Ammon's horn (tissue), 1 donor: ENCODE measurements at regions not wholly inside any gene's neighbourhood (a gene's known extent, or its start where the extent isn't known, plus 50 kb on each side); places are given as distances from the start of the nearest gene placed in this dataset.

Experiments
- DNase-seq: peaks from one replicate; pipeline ENCODE4 v3.0.0-alpha.2; 2016; ENCODE audit warnings: low spot score

DNA sequence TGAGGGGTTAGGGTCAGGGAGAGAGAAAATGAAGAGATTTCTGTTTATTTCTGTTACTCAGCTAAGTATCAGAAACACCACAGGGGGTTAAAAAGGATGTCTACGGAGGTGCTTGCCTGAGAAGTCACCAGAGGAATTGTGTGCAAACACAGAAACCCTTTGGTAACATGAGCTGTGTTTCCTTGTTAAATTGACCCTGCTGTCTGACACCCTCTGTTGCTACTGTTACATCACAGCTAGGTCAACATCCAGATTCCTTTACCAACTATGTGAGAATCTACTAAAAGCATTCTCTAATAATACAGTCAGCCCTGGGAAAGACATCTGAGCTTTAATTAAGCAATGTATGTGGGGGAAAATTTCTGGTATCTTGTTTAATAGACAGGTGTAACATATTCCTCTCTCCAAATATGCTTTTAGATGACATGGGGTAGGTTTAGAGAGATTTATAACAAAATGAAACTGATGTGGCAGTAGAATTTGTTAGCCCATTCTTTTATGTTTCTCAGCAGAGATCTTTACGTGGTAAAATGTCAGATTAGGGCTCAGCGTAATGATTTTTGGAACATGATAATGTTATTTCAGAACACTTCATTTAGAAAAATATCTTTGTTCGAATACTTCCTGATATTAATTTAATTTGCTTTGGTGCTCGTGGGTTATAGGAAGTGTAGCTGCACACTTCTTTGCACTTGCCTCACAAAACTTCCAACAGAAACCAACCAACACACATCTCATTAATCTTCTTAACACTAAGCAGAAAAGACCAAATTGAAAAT lies 168.0 kb upstream of the AHR start:
- DNase-seq = no peak

DNA sequence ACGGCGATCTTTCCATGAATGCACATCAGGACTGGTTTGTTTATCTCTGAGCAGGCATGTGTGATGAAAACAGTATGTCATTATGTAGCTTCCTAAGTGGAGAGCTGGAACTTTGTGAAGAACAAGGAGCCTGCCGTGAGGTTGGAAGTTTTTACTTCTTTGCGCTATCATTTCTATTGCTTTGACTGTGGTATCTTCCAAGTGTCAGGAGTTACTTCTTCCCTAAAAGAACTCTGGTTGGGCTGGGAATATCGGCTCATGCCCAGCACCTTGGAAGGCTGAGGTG lies 167.4 kb upstream of the AHR start:
- DNase-seq = no peak

DNA sequence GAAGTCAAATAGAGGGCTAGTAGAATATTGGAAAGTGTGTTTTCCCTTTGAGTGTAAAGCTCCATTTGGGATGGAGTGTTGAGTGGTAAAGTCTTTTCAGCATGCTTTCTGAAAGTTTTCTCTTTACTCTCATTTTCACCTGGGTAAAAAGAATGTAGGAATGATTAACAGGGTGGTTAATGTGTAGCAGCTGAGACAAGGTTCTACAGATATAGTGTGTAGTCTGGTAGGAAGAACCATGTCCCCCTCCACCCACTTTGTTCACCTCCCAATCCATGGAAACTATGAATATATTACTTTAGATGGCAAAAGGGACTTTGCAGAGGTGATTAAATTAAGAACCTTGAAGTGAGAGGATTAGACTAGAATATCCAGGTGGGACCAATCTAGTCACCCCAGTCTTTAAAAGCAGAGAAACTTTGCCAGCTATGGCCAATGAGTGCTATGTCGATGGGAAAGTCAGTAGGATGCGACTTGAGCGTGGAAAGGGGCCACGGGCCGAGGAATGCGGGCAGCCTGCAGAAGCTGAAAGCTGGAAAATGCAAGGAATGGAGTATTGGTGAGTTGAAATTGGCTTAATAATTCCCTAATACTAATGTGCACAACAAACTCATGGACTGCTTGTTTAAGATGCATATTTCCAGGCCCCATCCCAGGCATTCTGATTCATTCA lies 166.3 kb upstream of the AHR start:
- no peak for DNase-seq

DNA sequence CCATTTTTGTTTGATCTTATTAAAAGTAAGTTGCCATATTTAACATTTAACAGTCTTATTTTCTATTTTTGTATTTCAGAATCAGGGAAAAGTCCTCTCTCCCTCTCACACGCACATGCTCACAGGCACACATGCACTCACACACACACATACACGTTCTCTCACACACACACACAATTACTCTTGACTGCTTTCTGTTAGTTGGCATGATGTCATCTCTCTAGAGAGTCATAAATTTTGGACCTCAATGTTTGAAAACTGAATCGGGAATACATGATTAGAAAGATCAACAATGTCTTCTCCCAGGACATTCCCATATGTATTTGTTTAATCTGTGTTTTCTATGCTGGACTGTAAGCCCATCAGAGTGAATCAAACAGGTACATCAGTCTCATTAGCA lies 165.7 kb upstream of the AHR start:
- DNase-seq = no peak

DNA sequence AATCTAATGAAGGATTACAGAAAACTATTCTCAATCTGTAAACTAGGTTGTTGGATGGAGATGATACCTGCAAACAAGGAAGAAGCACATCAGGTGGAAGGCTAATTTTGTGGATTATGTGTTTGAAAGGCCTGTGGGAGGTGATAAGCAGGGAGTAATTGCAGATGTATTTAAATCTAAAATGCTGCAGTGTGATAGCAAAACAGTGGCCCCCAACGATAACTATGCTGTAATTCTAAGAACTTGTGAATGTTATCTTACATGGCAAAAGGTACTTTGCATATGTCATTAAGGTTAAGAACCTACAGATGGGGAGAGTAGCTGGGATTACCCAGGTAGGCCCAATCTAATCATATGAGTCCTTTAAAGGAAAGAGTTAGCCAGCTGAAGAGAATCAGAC lies 164.5 kb upstream of the AHR start:
- no peak for DNase-seq

DNA sequence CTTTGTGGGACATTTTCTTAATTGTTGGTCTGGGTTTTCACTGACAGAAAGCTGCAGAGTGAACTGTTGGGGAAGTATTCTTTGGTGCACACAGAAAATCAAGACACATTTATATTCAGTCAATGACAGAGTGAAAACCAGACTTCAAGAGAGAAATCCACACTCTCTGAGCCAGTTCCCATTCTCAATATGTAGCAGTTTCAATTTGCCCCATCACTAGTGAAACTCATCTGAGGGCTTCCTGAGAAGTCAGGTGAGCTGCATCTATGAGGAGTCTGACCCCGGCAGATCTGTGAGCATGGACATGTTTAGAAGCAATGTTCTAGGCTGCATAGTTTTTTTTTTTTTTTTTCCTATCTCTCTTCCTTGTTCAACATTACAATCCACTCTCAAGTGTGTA lies 163.7 kb upstream of the AHR start:
- DNase-seq = no peak

DNA sequence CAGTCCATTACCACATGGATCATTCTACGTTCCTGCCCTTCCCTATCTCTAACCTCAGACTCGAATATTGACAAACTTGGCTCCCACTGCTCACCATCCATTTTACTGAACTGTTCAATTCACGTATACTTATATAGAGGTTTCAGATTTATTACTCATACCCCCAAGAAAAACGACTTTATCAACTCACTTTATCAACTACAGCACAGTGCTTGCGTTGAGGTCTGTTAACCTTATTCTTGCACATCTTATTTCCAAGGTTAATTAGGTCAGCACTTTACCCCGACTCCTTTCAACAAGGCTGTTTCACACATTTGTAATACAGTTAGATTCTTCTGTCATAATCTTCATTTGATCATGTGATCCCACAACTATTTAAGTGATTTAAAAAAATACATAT lies 162.3 kb upstream of the AHR start:
- DNase-seq = no peak

DNA sequence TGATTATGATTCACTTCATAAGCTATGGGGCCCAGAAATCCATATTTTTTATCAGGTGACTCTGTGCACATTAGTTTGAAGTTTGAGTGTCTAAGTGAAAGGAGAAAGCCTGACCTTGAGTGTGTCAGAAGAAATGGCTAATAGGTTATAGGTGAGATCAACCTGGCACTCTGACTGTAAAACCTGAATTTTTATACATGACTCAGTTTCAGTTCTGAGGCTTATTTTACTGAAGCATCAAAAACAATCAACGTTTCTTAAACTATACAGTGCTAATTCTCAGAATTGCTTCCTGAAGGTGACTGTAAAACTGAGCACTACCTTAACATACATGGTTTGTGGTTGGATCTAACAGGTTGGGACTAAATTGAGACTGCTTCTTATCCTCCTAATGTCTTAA lies 159.4 kb upstream of the AHR start:
- DNase-seq = no peak

DNA sequence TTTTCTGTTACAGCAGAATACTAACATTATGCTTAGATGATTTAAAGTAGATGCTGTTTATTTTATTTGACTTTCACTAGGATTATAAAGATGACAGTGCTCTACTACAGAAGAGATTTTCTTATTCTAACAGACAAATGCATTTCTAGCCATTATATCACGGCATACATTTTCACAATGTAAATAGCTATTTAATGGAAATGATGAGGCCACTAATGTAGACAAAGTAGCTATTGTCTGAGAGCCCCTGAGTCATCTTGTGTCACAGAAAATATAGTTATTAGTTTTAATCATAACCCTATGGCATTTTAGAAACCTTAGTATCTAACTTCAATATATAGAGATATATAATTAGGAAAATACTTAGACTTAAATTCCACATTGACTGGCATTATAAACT lies 158.0 kb upstream of the AHR start:
- no peak for DNase-seq

DNA sequence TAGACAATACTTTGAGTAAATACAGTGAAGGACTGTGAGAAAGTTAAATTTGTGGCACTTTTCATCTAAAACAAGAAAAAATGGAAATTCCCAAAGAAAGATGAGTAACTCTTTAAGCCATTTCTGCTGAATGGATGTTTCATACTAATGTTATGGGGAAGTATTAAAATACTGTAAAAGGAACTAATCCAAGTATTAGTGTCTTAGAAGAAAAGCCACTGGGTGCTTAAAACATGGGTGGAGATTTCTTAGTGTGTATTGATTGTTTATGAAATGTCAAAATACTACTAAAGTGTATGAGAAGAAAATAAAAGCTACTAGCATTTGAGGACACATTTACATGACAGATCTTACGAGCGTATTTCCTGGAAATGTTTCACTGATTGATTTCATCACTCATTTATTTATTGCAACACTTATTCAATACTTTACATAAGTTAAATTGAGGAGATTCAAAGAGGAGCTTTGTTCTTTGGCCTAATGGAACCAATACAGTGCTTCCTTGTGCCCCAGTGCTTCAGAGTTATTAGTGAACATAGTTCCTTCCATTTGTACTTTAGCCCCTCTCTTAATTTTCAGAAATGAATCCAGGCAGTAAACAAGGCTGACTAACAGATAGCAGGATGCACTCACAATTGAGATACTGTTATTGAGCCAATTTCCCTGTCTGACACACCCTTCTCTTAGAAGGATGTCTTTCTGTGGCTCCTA lies 155.5 kb upstream of the AHR start:
- DNase-seq = no peak

DNA sequence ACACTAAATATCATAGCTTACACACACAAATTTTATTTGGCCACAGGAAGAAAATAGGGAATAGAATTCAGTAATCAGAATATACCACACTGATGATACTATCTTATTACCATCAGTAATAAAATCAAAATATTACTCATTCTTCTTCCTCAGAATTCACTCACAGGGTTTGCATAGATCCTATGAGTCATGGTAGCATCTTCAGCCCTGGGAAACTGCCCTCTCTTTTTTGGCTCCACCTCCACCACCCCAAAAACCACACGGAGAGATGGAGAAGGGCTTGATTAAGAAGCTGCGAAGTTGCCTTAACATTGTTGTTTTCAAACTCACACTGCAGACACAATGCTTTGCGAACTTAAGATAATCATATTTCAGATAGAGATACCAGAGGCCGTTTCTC lies 154.1 kb upstream of the AHR start:
- DNase-seq = no peak

DNA sequence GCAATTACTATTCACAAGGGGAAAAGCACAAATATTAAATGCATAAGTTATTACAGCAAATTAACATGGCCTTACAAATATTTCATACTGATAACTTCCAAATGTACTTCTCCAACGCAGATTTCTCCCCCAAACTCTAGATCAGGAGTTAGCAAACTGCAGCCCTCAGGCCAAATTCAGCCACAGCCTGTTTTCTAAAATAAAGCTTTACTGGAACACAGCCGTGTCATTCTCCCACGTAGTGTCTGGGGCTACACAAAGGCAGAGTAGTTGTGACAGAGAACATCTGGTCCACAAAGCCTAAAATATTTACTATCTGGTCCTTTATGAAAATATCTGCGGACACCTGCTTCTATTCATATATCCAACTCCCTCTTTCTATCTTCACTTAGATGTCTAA lies 151.8 kb upstream of the AHR start:
- DNase-seq = no peak

DNA sequence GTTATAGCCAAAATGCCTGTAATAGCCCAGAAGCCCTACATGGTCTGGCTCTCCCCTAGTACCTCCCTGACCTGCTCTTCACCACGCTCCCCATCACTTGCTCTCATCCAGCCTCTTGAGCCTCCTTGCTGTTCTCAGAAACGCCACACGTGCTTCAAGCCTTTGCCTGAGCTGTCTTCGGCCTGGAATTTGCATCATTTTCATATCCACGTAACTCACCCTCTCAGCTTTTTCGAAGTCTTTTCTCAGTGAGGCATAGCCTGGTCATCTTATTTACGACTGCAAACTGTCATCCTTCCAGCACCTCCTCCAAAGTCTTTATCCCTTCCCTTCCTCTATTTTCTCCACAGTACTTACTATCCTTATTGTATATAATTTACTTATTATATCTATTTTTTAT lies 151.0 kb upstream of the AHR start:
- no peak for DNase-seq

DNA sequence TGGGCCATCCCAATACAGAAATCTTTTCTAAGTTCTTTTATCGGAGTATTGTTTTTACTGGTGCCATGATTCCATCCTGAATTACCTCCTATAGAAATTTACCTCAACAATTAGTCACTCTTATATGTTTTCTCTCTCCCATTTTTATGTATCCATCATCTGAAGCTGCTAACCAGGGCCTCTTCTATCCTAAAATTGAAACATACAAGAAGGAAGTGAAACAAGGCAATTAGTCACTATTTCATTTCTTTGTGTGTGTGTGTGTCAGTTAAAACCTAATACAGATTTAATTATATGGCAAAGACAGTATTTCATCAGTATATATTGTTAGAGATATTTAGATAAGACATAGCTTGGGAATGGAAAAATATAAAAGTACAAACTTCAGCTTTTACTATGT lies 148.4 kb upstream of the AHR start:
- no peak for DNase-seq

DNA sequence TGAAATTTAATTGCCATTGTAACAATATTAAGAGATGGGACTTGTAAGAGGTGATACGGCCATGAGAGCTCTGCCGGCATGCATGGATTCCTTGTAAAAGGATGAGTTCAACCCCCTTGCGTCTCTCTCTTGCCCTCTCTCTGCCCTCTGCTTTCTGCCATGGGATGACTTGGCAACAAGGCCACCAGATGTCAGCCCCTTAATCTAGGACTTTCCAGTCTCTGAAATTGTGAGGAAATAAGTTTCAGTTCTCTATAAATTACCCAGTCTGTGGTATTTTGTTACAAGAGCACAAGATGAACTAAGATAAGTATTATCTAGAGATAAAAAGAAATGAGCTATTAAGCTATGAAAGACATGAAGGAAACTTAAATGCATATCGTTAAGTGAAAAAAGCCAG lies 145.7 kb upstream of the AHR start:
- no peak for DNase-seq

DNA sequence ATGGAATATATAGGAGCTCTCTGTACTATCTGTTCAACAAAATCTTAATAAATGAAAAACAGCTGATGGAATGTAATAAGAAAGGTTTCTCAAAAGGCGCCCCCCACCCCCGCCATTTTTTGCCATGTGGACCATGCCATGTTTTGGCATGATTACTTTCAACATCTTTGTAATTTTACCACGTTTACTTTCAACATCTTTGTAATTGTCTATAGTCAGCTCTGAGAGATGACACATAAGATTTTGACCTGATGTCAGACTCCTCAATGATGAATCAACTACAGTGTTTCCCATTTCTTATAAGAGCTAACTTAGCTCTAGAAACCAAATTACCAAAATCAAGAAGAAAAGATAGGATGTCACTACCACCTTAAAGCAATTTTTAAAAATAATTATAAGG lies 144.9 kb upstream of the AHR start:
- DNase-seq = no peak

DNA sequence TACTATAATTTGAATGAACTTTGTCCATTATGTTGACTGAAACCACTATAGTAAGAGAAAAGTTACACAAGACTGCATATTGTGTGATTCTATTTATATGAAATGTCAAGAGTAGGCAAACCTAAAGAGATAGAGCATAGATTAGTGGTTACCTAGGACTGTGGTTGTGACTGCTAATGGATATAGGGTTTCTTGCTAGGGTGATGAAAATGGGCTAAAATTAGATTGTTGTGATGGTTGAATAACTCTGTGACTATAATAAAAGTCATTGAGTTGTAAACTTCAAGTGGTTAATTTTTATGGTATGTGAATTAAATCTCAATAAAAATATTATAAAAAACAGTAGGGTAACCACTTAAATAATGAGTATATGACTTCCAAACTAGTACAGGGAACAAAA lies 142.9 kb upstream of the AHR start:
- DNase-seq = no peak

DNA sequence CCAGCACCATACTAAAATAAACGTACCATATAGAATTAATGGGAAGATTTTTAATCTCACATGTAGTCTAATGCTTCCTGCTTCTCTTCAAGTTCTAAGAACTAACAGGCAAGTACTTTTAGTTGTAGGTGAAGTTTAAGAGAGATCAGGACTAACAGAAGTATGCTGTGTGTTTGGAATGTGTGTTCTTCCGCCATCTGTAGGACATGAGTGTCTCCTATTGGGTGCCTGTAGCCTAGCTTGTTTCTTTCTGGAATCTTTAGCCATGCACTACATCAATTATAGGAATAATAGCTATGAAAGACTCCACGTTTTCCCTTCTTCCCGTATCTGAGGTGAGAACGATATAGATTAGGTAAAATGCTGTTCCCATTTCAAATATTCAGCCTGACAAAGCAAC lies 140.2 kb upstream of the AHR start:
- no peak for DNase-seq

DNA sequence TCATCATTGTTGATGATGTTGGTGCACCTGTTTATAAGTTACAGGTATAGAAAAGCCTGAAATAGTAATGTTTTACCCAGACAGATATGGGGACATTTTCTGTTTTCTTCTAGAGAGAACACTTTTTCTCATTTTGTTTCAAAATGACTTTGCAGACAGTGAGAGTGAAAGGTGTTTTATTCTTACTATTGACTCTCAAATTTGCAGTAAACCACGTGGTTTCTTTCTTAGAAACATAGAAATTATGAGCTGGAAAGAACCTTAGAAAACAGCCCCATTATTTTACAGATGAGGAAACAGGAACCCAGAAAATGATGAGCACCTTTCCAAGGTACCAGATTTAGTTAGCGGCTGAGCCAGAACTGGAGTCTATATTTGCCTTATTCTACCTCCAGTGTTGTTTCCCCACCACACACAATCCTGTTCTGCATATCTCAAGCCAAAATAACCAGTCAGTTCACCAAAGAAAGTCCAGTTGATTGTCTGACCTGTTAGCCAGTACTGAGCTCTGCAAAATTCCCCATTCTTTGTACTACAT lies 138.9 kb upstream of the AHR start:
- DNase-seq = no peak

DNA sequence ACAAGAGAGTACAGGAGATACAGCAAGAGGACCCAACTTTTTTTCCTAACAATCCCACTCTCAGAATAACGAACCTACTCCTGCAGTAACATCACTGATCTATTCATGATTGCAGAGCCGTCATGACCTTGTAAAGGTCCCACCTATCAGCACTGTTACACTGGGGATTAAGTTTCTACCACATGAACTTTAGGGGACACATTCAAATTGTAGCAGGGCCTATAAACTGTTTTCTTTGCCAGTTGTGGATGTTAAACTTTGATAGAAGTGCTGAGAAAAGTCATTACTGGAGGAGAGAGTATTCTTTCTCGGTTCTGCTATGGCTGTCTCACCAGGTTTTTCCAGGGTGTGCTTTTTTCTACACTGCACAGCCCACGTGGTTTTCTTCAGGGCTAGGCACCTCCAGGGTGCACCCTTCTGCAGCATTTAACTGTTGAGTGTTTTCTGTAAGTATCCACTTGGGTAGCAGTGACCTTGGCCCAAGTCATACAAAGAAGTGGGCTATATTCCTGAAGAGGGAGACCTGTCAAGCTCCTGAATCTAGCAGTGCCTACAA lies 131.6 kb upstream of the AHR start:
- no peak for DNase-seq

DNA sequence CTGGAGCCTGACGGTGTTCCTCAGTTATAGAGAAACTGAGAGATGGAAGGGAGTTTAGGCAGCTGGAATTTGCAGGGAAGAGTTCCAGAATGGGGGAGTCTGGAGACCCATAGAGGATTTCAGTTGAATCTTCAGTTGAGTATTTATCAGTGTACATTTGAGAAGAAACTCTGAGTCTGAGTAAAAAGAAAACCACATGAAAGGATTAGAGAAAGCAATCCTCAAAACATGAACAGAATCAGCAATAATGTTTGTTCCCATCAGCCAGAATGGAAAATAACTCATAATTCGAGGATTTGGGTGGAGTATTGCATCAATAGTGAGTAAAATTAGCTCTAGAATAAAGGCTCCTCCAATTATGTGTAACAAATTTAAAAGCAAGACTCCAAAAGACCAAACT lies 130.0 kb upstream of the AHR start:
- no peak for DNase-seq

DNA sequence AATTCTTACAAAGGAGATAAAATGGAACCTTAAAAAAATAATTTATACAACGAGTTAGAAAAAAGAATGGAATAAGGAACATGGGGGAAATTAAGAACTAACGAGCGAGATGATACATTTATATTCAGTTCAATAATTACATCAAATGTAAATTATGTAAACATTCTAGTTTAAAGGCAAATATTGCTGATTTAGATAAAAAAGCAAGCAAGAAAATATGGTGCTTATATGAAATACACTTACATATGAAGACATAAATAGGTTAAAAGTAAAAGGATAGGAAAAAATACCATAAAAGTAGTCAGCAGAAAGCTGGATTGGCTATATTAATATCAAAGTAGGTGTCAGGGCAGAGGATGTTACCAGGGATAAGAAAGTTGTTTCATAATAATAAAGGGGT lies 127.0 kb upstream of the AHR start:
- no peak for DNase-seq

DNA sequence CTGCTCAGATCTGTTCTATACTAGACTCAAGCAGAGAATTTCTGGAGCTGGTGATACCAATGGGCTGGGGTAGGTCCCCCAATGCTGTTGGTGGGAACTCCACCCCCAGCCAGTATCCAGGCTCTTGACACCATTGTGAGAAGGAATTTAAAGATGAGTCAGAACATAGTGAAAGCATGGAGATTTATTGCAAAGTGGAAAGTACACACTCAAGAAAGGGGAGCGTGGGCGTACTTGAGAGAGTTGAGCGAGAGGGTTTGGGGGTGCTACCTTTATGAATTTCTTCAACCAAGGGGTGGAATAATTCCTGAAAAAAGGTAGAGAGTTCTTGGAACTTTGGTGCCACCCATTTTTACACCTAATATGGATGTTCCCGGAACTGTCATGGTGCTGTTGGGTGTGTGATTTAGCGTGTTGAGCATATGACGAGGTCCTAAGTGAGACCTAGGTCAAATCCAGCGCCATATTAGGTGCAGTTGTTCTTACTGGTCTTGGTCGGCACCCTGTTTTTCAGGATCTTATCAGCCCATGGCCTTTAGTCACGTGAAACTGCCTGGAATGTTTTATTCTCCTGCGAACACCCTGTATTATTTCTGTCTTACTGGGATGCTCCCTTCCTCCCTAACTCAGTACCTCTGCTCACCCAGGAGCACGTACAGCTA lies 122.0 kb upstream of the AHR start:
- DNase-seq = no peak
